ENCODE measurements at regions not wholly inside any gene's neighbourhood (a gene's known extent, or its start where the extent isn't known, plus 50 kb on each side); places are given as distances from the start of the nearest gene placed in this dataset.

GRCh38 chr6:126182650-126183311 is 157.1 kb upstream of the CENPW start:
- TF ChIP-seq CTCF (IDR thresholded peaks at IDR 0.05) (no peak), EP300 (IDR thresholded peaks at IDR 0.05) (no peak), POLR2A (IDR thresholded peaks at IDR 0.05) (no peak)
